ENCODE measurements at regions not wholly inside any gene's neighbourhood (a gene's known extent, or its start where the extent isn't known, plus 50 kb on each side); places are given as distances from the start of the nearest gene placed in this dataset.

DNA sequence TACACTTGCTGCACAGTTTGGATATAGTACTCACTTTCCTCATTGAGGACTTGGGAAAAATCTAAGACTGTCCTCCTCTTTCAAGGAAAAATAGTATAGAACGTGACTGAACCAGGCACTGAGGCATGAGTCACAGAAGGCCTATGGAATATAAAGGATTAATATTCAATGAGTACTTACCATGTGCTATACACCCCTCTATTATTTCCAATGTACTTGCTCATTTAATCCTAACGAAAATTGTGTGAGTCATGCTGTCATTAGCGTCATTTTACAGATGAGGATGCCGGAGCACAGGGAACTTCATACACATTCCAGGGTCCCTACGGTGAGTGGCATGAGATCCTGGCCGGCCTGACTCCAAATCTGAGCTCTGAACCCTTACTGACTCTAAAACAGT lies 2136.2 kb upstream of the TENM3 start:
- ChIA-PET CTCF (ENCODE audit: low intra/inter-chr PET ratio, low total read pairs) (no interaction called here), POLR2A (no interaction called here)
- in situ Hi-C loops (cut with HindIII; ENCODE audit: extremely low pct_ligation_motif_present, low pct_unique_long_range_greater_than_20kb): no loop called here
- H3K36me3 ChIP-seq (replicated peaks in 1 of 2; ENCODE audit: control insufficient read depth in 1 of 2, insufficient read depth in 2 of 2, low read length in 2 of 2): no peaks in the 10 kb centered on the region
- DNase-seq (ENCODE audit: low spot score) (no peak), ATAC-seq (no peak), FAIRE-seq (no peak)
- H3K27me3 ChIP-seq (ENCODE audit: control insufficient read depth in 1 of 2, insufficient read depth in 2 of 2, low read length in 2 of 2): no peaks in the 10 kb centered on the region
- H3K4me1 ChIP-seq (ENCODE audit: insufficient read depth, low read length): no peaks in the 10 kb centered on the region
- H3K9me3 ChIP-seq (ENCODE audit: low read length): no peaks in the 10 kb centered on the region
- H4K20me1 ChIP-seq (ENCODE audit: insufficient read depth, low read length): no peaks in the 10 kb centered on the region
- no TSS peak for BruUV-seq (replicated peaks)
- no peak overlapping the region for H2AFZ ChIP-seq (ENCODE audit: low read length)
- H3K4me2 ChIP-seq (ENCODE audit: low read depth, low read length): no peak overlapping the region
- WGBS (ENCODE audit: low lambda C conversion rate): 1% methylated on average over 6 of the region's 6 CpGs
- intact Hi-C loops (cut with micrococcal nuclease; ENCODE audit: unreplicated experiment): no loop called here
- H3K4me3 ChIP-seq (replicated peaks in 1 of 3; ENCODE audit: insufficient read depth in 1 of 3, low read depth in 2 of 3, low read length in 3 of 3): no peak overlapping the region
- TF ChIP-seq, protein P1, sequence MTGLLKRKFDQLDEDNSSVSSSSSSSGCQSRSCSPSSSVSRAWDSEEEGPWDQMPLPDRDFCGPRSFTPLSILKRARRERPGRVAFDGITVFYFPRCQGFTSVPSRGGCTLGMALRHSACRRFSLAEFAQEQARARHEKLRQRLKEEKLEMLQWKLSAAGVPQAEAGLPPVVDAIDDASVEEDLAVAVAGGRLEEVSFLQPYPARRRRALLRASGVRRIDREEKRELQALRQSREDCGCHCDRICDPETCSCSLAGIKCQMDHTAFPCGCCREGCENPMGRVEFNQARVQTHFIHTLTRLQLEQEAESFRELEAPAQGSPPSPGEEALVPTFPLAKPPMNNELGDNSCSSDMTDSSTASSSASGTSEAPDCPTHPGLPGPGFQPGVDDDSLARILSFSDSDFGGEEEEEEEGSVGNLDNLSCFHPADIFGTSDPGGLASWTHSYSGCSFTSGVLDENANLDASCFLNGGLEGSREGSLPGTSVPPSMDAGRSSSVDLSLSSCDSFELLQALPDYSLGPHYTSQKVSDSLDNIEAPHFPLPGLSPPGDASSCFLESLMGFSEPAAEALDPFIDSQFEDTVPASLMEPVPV (CRISPR knock-in tag; IDR thresholded peaks at IDR 0.05): no peak
- TF ChIP-seq ZNF263 (CRISPR knock-in tag; IDR thresholded peaks at IDR 0.05) (no peak), MED1 (CRISPR knock-in tag; IDR thresholded peaks at IDR 0.05) (no peak), KLF15 (CRISPR knock-in tag; IDR thresholded peaks at IDR 0.05; ENCODE audit: borderline replicate concordance) (no peak), ZNF678 (CRISPR knock-in tag; IDR thresholded peaks at IDR 0.05) (no peak)
- TF ChIP-seq, protein P2, sequence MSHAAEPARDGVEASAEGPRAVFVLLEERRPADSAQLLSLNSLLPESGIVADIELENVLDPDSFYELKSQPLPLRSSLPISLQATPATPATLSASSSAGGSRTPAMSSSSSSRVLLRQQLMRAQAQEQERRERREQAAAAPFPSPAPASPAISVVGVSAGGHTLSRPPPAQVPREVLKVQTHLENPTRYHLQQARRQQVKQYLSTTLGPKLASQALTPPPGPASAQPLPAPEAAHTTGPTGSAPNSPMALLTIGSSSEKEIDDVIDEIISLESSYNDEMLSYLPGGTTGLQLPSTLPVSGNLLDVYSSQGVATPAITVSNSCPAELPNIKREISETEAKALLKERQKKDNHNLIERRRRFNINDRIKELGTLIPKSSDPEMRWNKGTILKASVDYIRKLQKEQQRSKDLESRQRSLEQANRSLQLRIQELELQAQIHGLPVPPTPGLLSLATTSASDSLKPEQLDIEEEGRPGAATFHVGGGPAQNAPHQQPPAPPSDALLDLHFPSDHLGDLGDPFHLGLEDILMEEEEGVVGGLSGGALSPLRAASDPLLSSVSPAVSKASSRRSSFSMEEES (CRISPR knock-in tag; IDR thresholded peaks at IDR 0.05): no peak
- H3K9ac ChIP-seq (ENCODE audit: insufficient read depth, low read depth, low read length): no peak overlapping the region
- H3K27ac ChIP-seq (ENCODE audit: extremely low read length, insufficient read depth, low read length): no peak overlapping the region
- H3K79me2 ChIP-seq (ENCODE audit: insufficient read depth, low read length): no peaks in the 10 kb centered on the region

DNA sequence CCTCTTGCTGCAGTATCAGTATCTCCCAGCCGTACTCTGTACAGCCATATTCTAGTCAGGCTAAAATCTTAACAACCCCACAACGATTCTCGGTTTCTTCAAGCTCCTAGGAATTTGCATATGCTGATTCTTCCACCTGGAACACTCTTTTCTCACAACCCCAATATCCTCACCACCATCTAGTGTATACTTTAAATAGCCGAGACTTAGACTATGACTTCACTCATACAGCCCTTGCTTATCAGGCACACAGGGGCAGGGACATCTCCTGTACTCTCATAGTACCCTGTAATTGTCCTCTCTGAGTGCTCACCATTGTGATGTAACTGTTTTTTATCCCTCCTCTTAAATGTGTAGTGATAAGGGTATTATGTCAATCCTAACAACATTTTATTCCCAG lies 2126.4 kb upstream of the TENM3 start:
- Histone ChIP-seq H2AFZ (ENCODE audit: low read length) (no peak overlapping the region), H3K79me2 (ENCODE audit: insufficient read depth, low read length) (no peaks in the 10 kb centered on the region), H4K20me1 (ENCODE audit: insufficient read depth, low read length) (no peaks in the 10 kb centered on the region), H3K27ac (ENCODE audit: extremely low read length, insufficient read depth, low read length) (no peak overlapping the region), H3K9ac (ENCODE audit: insufficient read depth, low read depth, low read length) (no peak overlapping the region), H3K4me2 (ENCODE audit: low read depth, low read length) (no peak overlapping the region), H3K36me3 (replicated peaks in 1 of 2; ENCODE audit: control insufficient read depth in 1 of 2, insufficient read depth in 2 of 2, low read length in 2 of 2) (no peaks in the 10 kb centered on the region), H3K27me3 (ENCODE audit: control insufficient read depth in 1 of 2, insufficient read depth in 2 of 2, low read length in 2 of 2) (no peaks in the 10 kb centered on the region), H3K4me3 (replicated peaks in 1 of 3; ENCODE audit: insufficient read depth in 1 of 3, low read depth in 2 of 3, low read length in 3 of 3) (no peak overlapping the region), H3K9me3 (ENCODE audit: low read length) (no peaks in the 10 kb centered on the region), H3K4me1 (ENCODE audit: insufficient read depth, low read length) (no peaks in the 10 kb centered on the region)
- 11% methylated on average over 4 of the region's 4 CpGs for WGBS (ENCODE audit: low lambda C conversion rate)
- FAIRE-seq (no peak), ATAC-seq (no peak), DNase-seq (ENCODE audit: low spot score) (no peak)
- intact Hi-C loops (cut with micrococcal nuclease; ENCODE audit: unreplicated experiment) (no loop called here), in situ Hi-C loops (cut with HindIII; ENCODE audit: extremely low pct_ligation_motif_present, low pct_unique_long_range_greater_than_20kb) (no loop called here)
- ChIA-PET POLR2A (no interaction called here), CTCF (ENCODE audit: low intra/inter-chr PET ratio, low total read pairs) (no interaction called here)
- BruUV-seq (replicated peaks): no TSS peak
- no peak for TF ChIP-seq ZNF138 (CRISPR knock-in tag; IDR thresholded peaks at IDR 0.05; ENCODE audit: low read depth)
- no peak for TF ChIP-seq NFKBIZ (CRISPR knock-in tag; IDR thresholded peaks at IDR 0.05)
- TF ChIP-seq SALL1 (CRISPR knock-in tag; IDR thresholded peaks at IDR 0.05): no peak
- TF ChIP-seq ZMAT3 (CRISPR knock-in tag; conservative IDR thresholded peaks at IDR 0.05): no peak
- no peak for TF ChIP-seq ZFY (CRISPR knock-in tag; IDR thresholded peaks at IDR 0.05)
- TF ChIP-seq, protein P3, sequence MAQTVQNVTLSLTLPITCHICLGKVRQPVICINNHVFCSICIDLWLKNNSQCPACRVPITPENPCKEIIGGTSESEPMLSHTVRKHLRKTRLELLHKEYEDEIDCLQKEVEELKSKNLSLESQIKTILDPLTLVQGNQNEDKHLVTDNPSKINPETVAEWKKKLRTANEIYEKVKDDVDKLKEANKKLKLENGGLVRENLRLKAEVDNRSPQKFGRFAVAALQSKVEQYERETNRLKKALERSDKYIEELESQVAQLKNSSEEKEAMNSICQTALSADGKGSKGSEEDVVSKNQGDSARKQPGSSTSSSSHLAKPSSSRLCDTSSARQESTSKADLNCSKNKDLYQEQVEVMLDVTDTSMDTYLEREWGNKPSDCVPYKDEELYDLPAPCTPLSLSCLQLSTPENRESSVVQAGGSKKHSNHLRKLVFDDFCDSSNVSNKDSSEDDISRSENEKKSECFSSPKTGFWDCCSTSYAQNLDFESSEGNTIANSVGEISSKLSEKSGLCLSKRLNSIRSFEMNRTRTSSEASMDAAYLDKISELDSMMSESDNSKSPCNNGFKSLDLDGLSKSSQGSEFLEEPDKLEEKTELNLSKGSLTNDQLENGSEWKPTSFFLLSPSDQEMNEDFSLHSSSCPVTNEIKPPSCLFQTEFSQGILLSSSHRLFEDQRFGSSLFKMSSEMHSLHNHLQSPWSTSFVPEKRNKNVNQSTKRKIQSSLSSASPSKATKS (CRISPR knock-in tag; IDR thresholded peaks at IDR 0.05): no peak
- TF ChIP-seq ZNF749 (CRISPR knock-in tag; IDR thresholded peaks at IDR 0.05; ENCODE audit: borderline replicate concordance): no peak
- no peak for TF ChIP-seq IRX3 (CRISPR knock-in tag; IDR thresholded peaks at IDR 0.05; ENCODE audit: borderline replicate concordance, low read depth)

Data from HepG2 (cell line).